SU-DHL-6 (cell line): ENCODE measurements at regions not wholly inside any gene's neighbourhood (a gene's known extent, or its start where the extent isn't known, plus 50 kb on each side); places are given as distances from the start of the nearest gene placed in this dataset.

Experiments used
- H2AFZ ChIP-seq: fragments of 200-600 bp; sonication (generic); 2 replicates; pipeline ENCODE4 v1.6.1; 2014; ENCODE audit warnings: low read depth, mild to moderate bottlenecking, moderate library complexity, mixed read lengths, antibody characterized with exemption, low read length; ENCODE audit not compliant: severe bottlenecking
- H3F3A ChIP-seq: fragments of 200-600 bp; shearing (Covaris generic); 2 replicates; pipeline ENCODE4 v1.6.0; 2016; ENCODE audit warnings: antibody characterized with exemption, mild to moderate bottlenecking; ENCODE audit not compliant: insufficient read depth
- H3K27ac ChIP-seq: fragments of 200-600 bp; sonication (generic); 2 replicates; pipeline ENCODE4 v1.5.1; 2016; ENCODE audit warnings: low read depth, mild to moderate bottlenecking, low read length, moderate library complexity, mixed read lengths
- H3K27me3 ChIP-seq: fragments of 200-600 bp; sonication (generic), shearing (Covaris generic); 2 replicates; pipeline ENCODE4 v1.6.0; 2014; ENCODE audit warnings: mild to moderate bottlenecking, low read length
- H3K36me3 ChIP-seq: fragments of 200-600 bp; sonication (generic); 2 replicates; pipeline ENCODE4 v1.6.1; 2014; ENCODE audit warnings: mild to moderate bottlenecking, low read length, mixed read lengths
- H3K4me2 ChIP-seq: fragments of 300-600, 200-600 bp; shearing (Covaris generic), sonication (generic); 2 replicates; pipeline ENCODE4 v1.6.0; 2014; ENCODE audit warnings: low read length, low read depth, mild to moderate bottlenecking; ENCODE audit not compliant: poor library complexity, severe bottlenecking
- H3K4me3 ChIP-seq: fragments of 200-600 bp; sonication (generic); 2 replicates; pipeline ENCODE4 v1.5.1; 2014; ENCODE audit warnings: antibody characterized with exemption, low read length, mild to moderate bottlenecking, mixed read lengths; ENCODE audit not compliant: insufficient read depth, poor library complexity, severe bottlenecking
- H3K79me2 ChIP-seq: fragments of 200-600 bp; sonication (generic); 2 replicates; pipeline ENCODE4 v1.6.1; 2014; ENCODE audit warnings: mild to moderate bottlenecking, low read length, moderate library complexity; ENCODE audit not compliant: insufficient read depth
- H3K9ac ChIP-seq: fragments of 200-600 bp; sonication (generic); 2 replicates; pipeline ENCODE4 v1.7.0; 2014; ENCODE audit warnings: mild to moderate bottlenecking, low read length
- H3K9me2 ChIP-seq: fragments of 200-600 bp; sonication (generic); replicated peaks from 2 replicates; pipeline ENCODE4 v1.6.1; 2014; ENCODE audit warnings: low read length; ENCODE audit not compliant: insufficient read depth
- H3K9me3 ChIP-seq: fragments of 200-600 bp; sonication (generic); 2 replicates; pipeline ENCODE4 v1.6.1; 2014; ENCODE audit warnings: low read length, mixed read lengths; ENCODE audit not compliant: insufficient read depth
- H4K20me1 ChIP-seq: fragments of 200-600 bp; sonication (generic); 2 replicates; pipeline ENCODE4 v1.6.1; 2014; ENCODE audit warnings: low read depth, mild to moderate bottlenecking, antibody characterized with exemption, low read length, moderate library complexity, mixed read lengths
- CTCF ChIP-seq: fragments of 200-600 bp; sonication (generic); IDR thresholded peaks from one replicate; pipeline ENCODE4 v1.5.1; 2017; ENCODE audit warnings: antibody characterized with exemption, mild to moderate bottlenecking, low read length, moderate library complexity; ENCODE audit not compliant: insufficient read depth, poor library complexity, severe bottlenecking
- EZH2phosphoT487 ChIP-seq: fragments of 200-600 bp; sonication (generic), shearing (Covaris generic); conservative IDR thresholded peaks from 2 replicates; pipeline ENCODE4 v1.6.1; 2018; ENCODE audit warnings: mild to moderate bottlenecking, antibody characterized with exemption, low read length, moderate library complexity, mixed read lengths

GRCh38 chr4:126051689-126052424 is 737.1 kb downstream of the FAT4 start:
- no peak overlapping the region for H2AFZ ChIP-seq
- no peak overlapping the region for H3K4me2 ChIP-seq
- no peaks in the 10 kb centered on the region for H3F3A ChIP-seq
- no peak overlapping the region for H3K27ac ChIP-seq
- no peak for TF ChIP-seq EZH2phosphoT487
- no peak overlapping the region for H3K4me3 ChIP-seq
- no peaks in the 10 kb centered on the region for H4K20me1 ChIP-seq
- no peaks in the 10 kb centered on the region for H3K9me3 ChIP-seq
- no peaks in the 10 kb centered on the region for H3K79me2 ChIP-seq
- no peak overlapping the region for H3K9ac ChIP-seq
- no peaks in the 10 kb centered on the region for H3K9me2 ChIP-seq
- no peaks in the 10 kb centered on the region for H3K36me3 ChIP-seq
- no peaks in the 10 kb centered on the region for H3K27me3 ChIP-seq

GRCh38 chr4:126056116-126056650 is 741.4 kb downstream of the FAT4 start:
- H3K27ac ChIP-seq, result no peak overlapping the region
- TF ChIP-seq EZH2phosphoT487 (no peak), CTCF (no peak)
- no peaks in the 10 kb centered on the region for H3F3A ChIP-seq
- no peaks in the 10 kb centered on the region for H3K27me3 ChIP-seq
- H3K9me3 ChIP-seq, result no peaks in the 10 kb centered on the region
- no peak overlapping the region for H3K9ac ChIP-seq
- H3K9me2 ChIP-seq, result no peaks in the 10 kb centered on the region
- no peaks in the 10 kb centered on the region for H3K36me3 ChIP-seq
- H3K4me2 ChIP-seq, result no peak overlapping the region
- H2AFZ ChIP-seq, result no peak overlapping the region
- H3K79me2 ChIP-seq, result no peaks in the 10 kb centered on the region
- H3K4me3 ChIP-seq, result no peak overlapping the region
- H4K20me1 ChIP-seq, result no peaks in the 10 kb centered on the region

GRCh38 chr4:126057371-126057770 is 742.6 kb downstream of the FAT4 start:
- no peak overlapping the region for H3K4me3 ChIP-seq
- no peak overlapping the region for H2AFZ ChIP-seq
- no peaks in the 10 kb centered on the region for H3K9me2 ChIP-seq
- no peaks in the 10 kb centered on the region for H3F3A ChIP-seq
- no peaks in the 10 kb centered on the region for H4K20me1 ChIP-seq
- H3K27ac ChIP-seq, result no peak overlapping the region
- no peaks in the 10 kb centered on the region for H3K27me3 ChIP-seq
- H3K36me3 ChIP-seq, result no peaks in the 10 kb centered on the region
- H3K9me3 ChIP-seq, result no peaks in the 10 kb centered on the region
- TF ChIP-seq EZH2phosphoT487, result no peak
- no peak for TF ChIP-seq CTCF
- H3K9ac ChIP-seq, result no peak overlapping the region
- H3K79me2 ChIP-seq, result no peaks in the 10 kb centered on the region
- no peak overlapping the region for H3K4me2 ChIP-seq

GRCh38 chr4:126058596-126058995 is 743.8 kb downstream of the FAT4 start:
- Histone ChIP-seq H2AFZ (no peak overlapping the region), H3K79me2 (no peaks in the 10 kb centered on the region), H3K36me3 (no peaks in the 10 kb centered on the region), H3F3A (no peaks in the 10 kb centered on the region), H3K27ac (no peak overlapping the region), H3K9ac (no peak overlapping the region), H3K9me3 (no peaks in the 10 kb centered on the region), H3K27me3 (no peaks in the 10 kb centered on the region), H3K9me2 (no peaks in the 10 kb centered on the region), H3K4me3 (no peak overlapping the region), H3K4me2 (no peak overlapping the region), H4K20me1 (no peaks in the 10 kb centered on the region)
- no peak for TF ChIP-seq EZH2phosphoT487
